ENCODE measurements at regions not wholly inside any gene's neighbourhood (a gene's known extent, or its start where the extent isn't known, plus 50 kb on each side); places are given as distances from the start of the nearest gene placed in this dataset.

GRCh38 chr9:103867886-103868285, 226.2 kb upstream of the SMC2 start:
- Histone ChIP-seq H3K9ac (ENCODE audit: low read length) (no peak overlapping the region), H3K4me1 (ENCODE audit: low read length) (no peaks in the 10 kb centered on the region), H3K4me2 (ENCODE audit: low read depth, low read length, poor library complexity, severe bottlenecking) (no peak overlapping the region), H3K36me3 (ENCODE audit: insufficient read depth, low read length) (no peaks in the 10 kb centered on the region), H3K79me2 (ENCODE audit: low read length) (no peaks in the 10 kb centered on the region), H3K9me2 (replicated peaks; ENCODE audit: insufficient read depth, low read length) (no peaks in the 10 kb centered on the region), H3K4me3 (ENCODE audit: low read length) (no peak overlapping the region), H2AFZ (ENCODE audit: low read length) (no peak overlapping the region), H3K9me3 (ENCODE audit: low read length) (no peaks in the 10 kb centered on the region), H4K20me1 (ENCODE audit: insufficient read depth, low read depth, low read length) (no peaks in the 10 kb centered on the region), H3K27ac (ENCODE audit: low read length) (no peak overlapping the region), H3K27me3 (ENCODE audit: low read length) (no peaks in the 10 kb centered on the region)
- DNase-seq, result no peak

GRCh38 chr9:103872811-103873210, 221.3 kb upstream of the SMC2 start:
- Histone ChIP-seq H2AFZ (ENCODE audit: low read length) (no peak overlapping the region), H3K9me3 (ENCODE audit: low read length) (no peaks in the 10 kb centered on the region), H3K9me2 (replicated peaks; ENCODE audit: insufficient read depth, low read length) (no peaks in the 10 kb centered on the region), H3K36me3 (ENCODE audit: insufficient read depth, low read length) (no peaks in the 10 kb centered on the region), H3K79me2 (ENCODE audit: low read length) (no peaks in the 10 kb centered on the region), H3K4me3 (ENCODE audit: low read length) (no peak overlapping the region), H4K20me1 (ENCODE audit: insufficient read depth, low read depth, low read length) (no peaks in the 10 kb centered on the region), H3K9ac (ENCODE audit: low read length) (no peak overlapping the region), H3K4me1 (ENCODE audit: low read length) (no peaks in the 10 kb centered on the region), H3K4me2 (ENCODE audit: low read depth, low read length, poor library complexity, severe bottlenecking) (no peak overlapping the region), H3K27me3 (ENCODE audit: low read length) (no peaks in the 10 kb centered on the region), H3K27ac (ENCODE audit: low read length) (no peak overlapping the region)
- DNase-seq, result no peak

GRCh38 chr9:103881419-103881818, 212.7 kb upstream of the SMC2 start:
- Histone ChIP-seq H3K9me2 (replicated peaks; ENCODE audit: insufficient read depth, low read length) (0 out of 2 replicates have a peak, but pooled peaks cover 2% of the 10 kb centered on the region), H3K36me3 (ENCODE audit: insufficient read depth, low read length) (no peaks in the 10 kb centered on the region), H3K4me3 (ENCODE audit: low read length) (no peak overlapping the region), H4K20me1 (ENCODE audit: insufficient read depth, low read depth, low read length) (no peaks in the 10 kb centered on the region), H3K79me2 (ENCODE audit: low read length) (no peaks in the 10 kb centered on the region), H3K4me2 (ENCODE audit: low read depth, low read length, poor library complexity, severe bottlenecking) (no peak overlapping the region), H2AFZ (ENCODE audit: low read length) (no peak overlapping the region), H3K27me3 (ENCODE audit: low read length) (no peaks in the 10 kb centered on the region), H3K9ac (ENCODE audit: low read length) (no peak overlapping the region), H3K27ac (ENCODE audit: low read length) (no peak overlapping the region), H3K4me1 (ENCODE audit: low read length) (no peaks in the 10 kb centered on the region), H3K9me3 (ENCODE audit: low read length) (no peaks in the 10 kb centered on the region)
- DNase-seq, result no peak

- H2AFZ ChIP-seq (ENCODE audit: low read length), result no peak overlapping the region
- H3K27me3 ChIP-seq (ENCODE audit: low read length), result no peaks in the 10 kb centered on the region
- no peaks in the 10 kb centered on the region for H4K20me1 ChIP-seq (ENCODE audit: insufficient read depth, low read depth, low read length)
- no peak overlapping the region for H3K4me2 ChIP-seq (ENCODE audit: low read depth, low read length, poor library complexity, severe bottlenecking)
- no peaks in the 10 kb centered on the region for H3K79me2 ChIP-seq (ENCODE audit: low read length)
- H3K36me3 ChIP-seq (ENCODE audit: insufficient read depth, low read length), result no peaks in the 10 kb centered on the region
- H3K4me3 ChIP-seq (ENCODE audit: low read length), result no peak overlapping the region
- H3K9me2 ChIP-seq (replicated peaks; ENCODE audit: insufficient read depth, low read length), result no peaks in the 10 kb centered on the region
- no peaks in the 10 kb centered on the region for H3K4me1 ChIP-seq (ENCODE audit: low read length)
- H3K27ac ChIP-seq (ENCODE audit: low read length), result no peak overlapping the region
- DNase-seq, result no peak
- H3K9me3 ChIP-seq (ENCODE audit: low read length), result no peaks in the 10 kb centered on the region
- H3K9ac ChIP-seq (ENCODE audit: low read length), result no peak overlapping the region
Measured at GRCh38 chr9:103889989-103890388, 204.1 kb upstream of the SMC2 start.

- no peaks in the 10 kb centered on the region for H3K36me3 ChIP-seq (ENCODE audit: insufficient read depth, low read length)
- H4K20me1 ChIP-seq (ENCODE audit: insufficient read depth, low read depth, low read length), result no peaks in the 10 kb centered on the region
- no peaks in the 10 kb centered on the region for H3K27me3 ChIP-seq (ENCODE audit: low read length)
- no peaks in the 10 kb centered on the region for H3K9me3 ChIP-seq (ENCODE audit: low read length)
- H3K27ac ChIP-seq (ENCODE audit: low read length), result no peak overlapping the region
- no peak overlapping the region for H3K4me3 ChIP-seq (ENCODE audit: low read length)
- no peaks in the 10 kb centered on the region for H3K4me1 ChIP-seq (ENCODE audit: low read length)
- no peak overlapping the region for H2AFZ ChIP-seq (ENCODE audit: low read length)
- no peaks in the 10 kb centered on the region for H3K79me2 ChIP-seq (ENCODE audit: low read length)
- no peak overlapping the region for H3K4me2 ChIP-seq (ENCODE audit: low read depth, low read length, poor library complexity, severe bottlenecking)
- no peak overlapping the region for H3K9ac ChIP-seq (ENCODE audit: low read length)
- H3K9me2 ChIP-seq (replicated peaks; ENCODE audit: insufficient read depth, low read length), result no peaks in the 10 kb centered on the region; the same call in 1 of the 2 replicates
- DNase-seq, result no peak
Measured at GRCh38 chr9:103894184-103894583, 199.9 kb upstream of the SMC2 start.

- H3K4me2 ChIP-seq (ENCODE audit: low read depth, low read length, poor library complexity, severe bottlenecking), result no peak overlapping the region
Measured at GRCh38 chr9:103898550-103898949, 195.6 kb upstream of the SMC2 start.

GRCh38 chr9:103899866-103900265, 194.2 kb upstream of the SMC2 start:
- DNase-seq, result no peak
- H2AFZ ChIP-seq (ENCODE audit: low read length), result no peak overlapping the region
- no peak overlapping the region for H3K9ac ChIP-seq (ENCODE audit: low read length)

More at GRCh38 chr9:103898550-103898949, 195.6 kb upstream of the SMC2 start:
- Histone ChIP-seq H3K27ac (ENCODE audit: low read length) (no peak overlapping the region), H3K36me3 (ENCODE audit: insufficient read depth, low read length) (no peaks in the 10 kb centered on the region), H3K9me3 (ENCODE audit: low read length) (no peaks in the 10 kb centered on the region), H3K27me3 (ENCODE audit: low read length) (no peaks in the 10 kb centered on the region), H2AFZ (ENCODE audit: low read length) (no peak overlapping the region), H4K20me1 (ENCODE audit: insufficient read depth, low read depth, low read length) (no peaks in the 10 kb centered on the region), H3K4me3 (ENCODE audit: low read length) (no peak overlapping the region), H3K79me2 (ENCODE audit: low read length) (no peaks in the 10 kb centered on the region), H3K4me1 (ENCODE audit: low read length) (no peaks in the 10 kb centered on the region), H3K9ac (ENCODE audit: low read length) (no peak overlapping the region), H3K9me2 (replicated peaks; ENCODE audit: insufficient read depth, low read length) (no peaks in the 10 kb centered on the region; the same call in 1 of the 2 replicates)
- DNase-seq, result no peak

GRCh38 chr9:103900466-103900865, 193.6 kb upstream of the SMC2 start:
- no peak overlapping the region for H3K9ac ChIP-seq (ENCODE audit: low read length)
- H3K36me3 ChIP-seq (ENCODE audit: insufficient read depth, low read length), result no peaks in the 10 kb centered on the region
- H3K27me3 ChIP-seq (ENCODE audit: low read length), result no peaks in the 10 kb centered on the region
- H4K20me1 ChIP-seq (ENCODE audit: insufficient read depth, low read depth, low read length), result no peaks in the 10 kb centered on the region
- H3K9me2 ChIP-seq (replicated peaks; ENCODE audit: insufficient read depth, low read length), result no peaks in the 10 kb centered on the region; the same call in 1 of the 2 replicates
- H3K4me1 ChIP-seq (ENCODE audit: low read length), result no peaks in the 10 kb centered on the region
- no peak overlapping the region for H3K4me3 ChIP-seq (ENCODE audit: low read length)
- no peak overlapping the region for H2AFZ ChIP-seq (ENCODE audit: low read length)
- no peaks in the 10 kb centered on the region for H3K9me3 ChIP-seq (ENCODE audit: low read length)
- H3K4me2 ChIP-seq (ENCODE audit: low read depth, low read length, poor library complexity, severe bottlenecking), result no peak overlapping the region
- H3K79me2 ChIP-seq (ENCODE audit: low read length), result no peaks in the 10 kb centered on the region
- DNase-seq, result no peak
- H3K27ac ChIP-seq (ENCODE audit: low read length), result no peak overlapping the region

More at GRCh38 chr9:103899866-103900265, 194.2 kb upstream of the SMC2 start:
- Histone ChIP-seq H4K20me1 (ENCODE audit: insufficient read depth, low read depth, low read length) (no peaks in the 10 kb centered on the region), H3K9me2 (replicated peaks; ENCODE audit: insufficient read depth, low read length) (no peaks in the 10 kb centered on the region; the same call in 1 of the 2 replicates), H3K36me3 (ENCODE audit: insufficient read depth, low read length) (no peaks in the 10 kb centered on the region), H3K27ac (ENCODE audit: low read length) (no peak overlapping the region), H3K9me3 (ENCODE audit: low read length) (no peaks in the 10 kb centered on the region), H3K79me2 (ENCODE audit: low read length) (no peaks in the 10 kb centered on the region), H3K4me2 (ENCODE audit: low read depth, low read length, poor library complexity, severe bottlenecking) (no peak overlapping the region), H3K4me1 (ENCODE audit: low read length) (no peaks in the 10 kb centered on the region), H3K4me3 (ENCODE audit: low read length) (no peak overlapping the region), H3K27me3 (ENCODE audit: low read length) (no peaks in the 10 kb centered on the region)

GRCh38 chr9:103902263-103902662, 191.8 kb upstream of the SMC2 start:
- no peak overlapping the region for H3K4me3 ChIP-seq (ENCODE audit: low read length)
- no peaks in the 10 kb centered on the region for H3K4me1 ChIP-seq (ENCODE audit: low read length)
- H3K79me2 ChIP-seq (ENCODE audit: low read length), result no peaks in the 10 kb centered on the region
- H3K4me2 ChIP-seq (ENCODE audit: low read depth, low read length, poor library complexity, severe bottlenecking), result no peak overlapping the region
- H3K27ac ChIP-seq (ENCODE audit: low read length), result no peak overlapping the region
- no peaks in the 10 kb centered on the region; the same call in 1 of the 2 replicates for H3K9me2 ChIP-seq (replicated peaks; ENCODE audit: insufficient read depth, low read length)
- H3K9ac ChIP-seq (ENCODE audit: low read length), result no peak overlapping the region
- no peaks in the 10 kb centered on the region for H3K27me3 ChIP-seq (ENCODE audit: low read length)
- H4K20me1 ChIP-seq (ENCODE audit: insufficient read depth, low read depth, low read length), result no peaks in the 10 kb centered on the region
- DNase-seq, result no peak
- H3K9me3 ChIP-seq (ENCODE audit: low read length), result no peaks in the 10 kb centered on the region
- H3K36me3 ChIP-seq (ENCODE audit: insufficient read depth, low read length), result no peaks in the 10 kb centered on the region
- no peak overlapping the region for H2AFZ ChIP-seq (ENCODE audit: low read length)
